ENCODE measurements at regions not wholly inside any gene's neighbourhood (a gene's known extent, or its start where the extent isn't known, plus 50 kb on each side); places are given as distances from the start of the nearest gene placed in this dataset.
A peak's percentile ranks its signal among the peaks of the same experiment; 100 is the strongest.
"Not testable (repeated sequence)": the region's sequence is repeated elsewhere in the genome, so short reads cannot be mapped to it uniquely, and the experiment has no call there.

- DNase-seq (ENCODE audit: low read depth, low spot score); in situ Hi-C loops (cut with HindIII; ENCODE audit: low pct_unique_long_range_greater_than_20kb, low sequenced_read_pairs): not testable (repeated sequence)
Measured at GRCh38 chr6:134804311-134804710, 145.6 kb downstream of the ALDH8A1 start.

- in situ Hi-C loops (cut with HindIII; ENCODE audit: low pct_unique_long_range_greater_than_20kb, low sequenced_read_pairs) = no loop called here
- no peak for DNase-seq (ENCODE audit: low read depth, low spot score)
Measured at GRCh38 chr6:134802426-134803058, 147.4 kb downstream of the ALDH8A1 start.

DNA sequence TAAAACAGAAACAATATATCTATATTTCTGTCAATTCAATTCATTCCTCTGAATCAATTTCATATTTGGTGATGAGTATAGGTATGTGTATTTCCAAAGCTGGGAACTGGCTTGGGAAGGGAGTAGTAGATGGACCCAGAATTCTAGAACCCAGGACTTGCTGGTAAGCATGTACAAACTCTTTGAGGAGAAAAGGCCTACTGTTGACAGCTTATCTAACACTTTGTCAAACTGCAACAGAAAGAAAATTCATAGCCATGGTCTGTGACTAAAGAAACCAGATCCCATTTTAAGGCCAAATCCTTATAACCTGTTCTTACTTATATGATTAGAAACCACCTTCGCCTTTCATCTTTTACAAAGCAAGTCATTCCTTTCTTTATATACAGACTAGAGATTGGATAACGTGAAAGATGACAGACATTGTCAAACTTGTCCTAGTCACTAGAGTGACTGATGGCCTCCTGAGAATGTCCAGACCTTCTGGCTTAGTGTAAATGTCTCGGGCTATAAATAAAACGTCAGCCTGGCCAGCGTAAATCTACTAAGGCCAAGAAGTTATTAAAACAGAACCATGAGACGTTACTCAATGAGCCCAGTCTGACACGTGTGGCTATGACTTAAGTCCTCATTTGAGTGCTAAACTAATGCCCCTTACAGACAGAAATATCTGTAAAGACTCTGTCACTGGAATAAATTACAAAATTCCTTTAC is 152.3 kb downstream of the ALDH8A1 start:
- no peak for DNase-seq (ENCODE audit: low read depth, low spot score)
- in situ Hi-C loops (cut with HindIII; ENCODE audit: low pct_unique_long_range_greater_than_20kb, low sequenced_read_pairs) = no loop called here

GRCh38 chr6:134795691-134796090 is 154.2 kb downstream of the ALDH8A1 start:
- in situ Hi-C loops (cut with HindIII; ENCODE audit: low pct_unique_long_range_greater_than_20kb, low sequenced_read_pairs) = no loop called here
- no peak for DNase-seq (ENCODE audit: low read depth, low spot score)

DNA sequence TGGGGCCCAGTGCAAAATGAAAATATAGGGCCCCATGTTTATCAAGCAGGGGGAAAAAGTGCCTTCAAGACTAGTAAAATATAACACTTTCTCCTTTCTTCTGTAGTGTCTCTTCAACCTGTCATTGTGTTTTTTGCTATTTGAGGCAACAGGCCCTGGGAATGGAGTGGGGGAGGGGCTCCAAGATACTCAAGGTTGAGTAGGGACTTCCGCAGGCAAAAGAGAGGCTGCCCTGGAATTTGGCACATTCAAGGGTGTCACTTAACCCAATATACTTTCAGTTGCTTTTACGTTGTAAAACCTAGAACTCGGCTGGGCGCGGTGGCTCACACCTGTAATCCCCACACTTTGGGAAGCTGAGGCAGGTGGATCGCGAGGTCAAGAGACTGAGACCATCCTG is 154.9 kb downstream of the ALDH8A1 start:
- DNase-seq (ENCODE audit: low read depth, low spot score) = no peak
- in situ Hi-C loops (cut with HindIII; ENCODE audit: low pct_unique_long_range_greater_than_20kb, low sequenced_read_pairs) = no loop called here

DNA sequence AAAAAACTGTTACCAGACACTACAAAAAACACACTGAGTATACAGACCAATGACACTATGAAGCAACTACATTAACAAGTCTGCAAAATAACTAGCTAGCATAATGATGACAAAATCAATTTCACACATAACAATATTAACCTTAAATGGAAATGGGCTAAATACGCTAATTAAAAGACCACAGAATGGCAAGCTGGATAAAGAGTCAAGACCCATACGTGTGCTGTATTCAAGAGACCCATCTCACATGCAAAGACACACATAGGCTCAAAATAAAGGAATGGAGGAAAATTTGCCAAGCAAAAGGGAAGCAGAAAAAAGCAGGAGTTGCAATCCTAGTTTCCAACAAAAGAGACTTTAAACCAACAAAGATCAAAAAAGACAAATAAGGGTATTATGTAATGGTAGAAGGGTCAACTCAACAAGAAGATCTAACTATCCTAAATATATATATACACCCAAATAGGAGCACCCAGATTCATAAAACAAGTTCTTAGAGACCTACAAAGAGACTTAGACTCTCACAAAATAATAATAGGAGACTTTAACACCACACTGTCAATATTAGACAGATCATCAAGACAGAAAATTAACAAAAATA is 158.6 kb downstream of the ALDH8A1 start:
- in situ Hi-C loops (cut with HindIII; ENCODE audit: low pct_unique_long_range_greater_than_20kb, low sequenced_read_pairs); DNase-seq (ENCODE audit: low read depth, low spot score): not testable (repeated sequence)

GRCh38 chr6:134787261-134787877 is 162.5 kb downstream of the ALDH8A1 start:
- no peak for DNase-seq (ENCODE audit: low read depth, low spot score)
- in situ Hi-C loops (cut with HindIII; ENCODE audit: low pct_unique_long_range_greater_than_20kb, low sequenced_read_pairs) = no loop called here

- no peak for DNase-seq (ENCODE audit: low read depth, low spot score)
- in situ Hi-C loops (cut with HindIII; ENCODE audit: low pct_unique_long_range_greater_than_20kb, low sequenced_read_pairs) = no loop called here
Measured at GRCh38 chr6:134784336-134784735, 165.6 kb downstream of the ALDH8A1 start.

- in situ Hi-C loops (cut with HindIII; ENCODE audit: low pct_unique_long_range_greater_than_20kb, low sequenced_read_pairs) = no loop called here
- DNase-seq (ENCODE audit: low read depth, low spot score) = no peak
Measured at GRCh38 chr6:134778431-134778830, 171.5 kb downstream of the ALDH8A1 start.

DNA sequence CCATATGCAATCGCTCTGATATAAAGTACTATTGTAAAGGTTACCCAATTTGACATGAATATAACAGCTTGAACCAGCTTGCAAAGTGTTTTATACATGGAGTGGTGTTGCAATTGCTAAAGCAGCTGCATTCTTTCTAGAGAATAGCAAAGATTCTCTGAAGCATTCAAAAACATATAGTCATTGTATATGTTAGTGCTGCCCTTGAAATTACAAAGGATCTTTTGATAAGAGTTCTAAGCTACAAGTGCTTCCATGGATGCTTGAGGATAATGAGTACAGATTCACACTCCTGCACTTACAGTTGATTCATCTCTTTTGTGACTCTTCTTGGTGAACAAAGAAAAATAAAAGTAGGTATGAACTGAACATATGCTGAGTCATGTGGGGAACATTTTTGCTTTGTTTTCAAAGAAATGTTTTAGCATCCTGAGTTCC is 175.7 kb downstream of the ALDH8A1 start:
- peak; percentile 76 for DNase-seq (ENCODE audit: low read depth, low spot score)
- in situ Hi-C loops (cut with HindIII; ENCODE audit: low pct_unique_long_range_greater_than_20kb, low sequenced_read_pairs) = no loop called here

GRCh38 chr6:134772671-134773360 is 177.1 kb downstream of the ALDH8A1 start:
- DNase-seq (ENCODE audit: low read depth, low spot score) = no peak
- in situ Hi-C loops (cut with HindIII; ENCODE audit: low pct_unique_long_range_greater_than_20kb, low sequenced_read_pairs) = no loop called here

GRCh38 chr6:134768931-134769330 is 181.0 kb downstream of the ALDH8A1 start:
- no peak for DNase-seq (ENCODE audit: low read depth, low spot score)
- in situ Hi-C loops (cut with HindIII; ENCODE audit: low pct_unique_long_range_greater_than_20kb, low sequenced_read_pairs) = no loop called here

DNA sequence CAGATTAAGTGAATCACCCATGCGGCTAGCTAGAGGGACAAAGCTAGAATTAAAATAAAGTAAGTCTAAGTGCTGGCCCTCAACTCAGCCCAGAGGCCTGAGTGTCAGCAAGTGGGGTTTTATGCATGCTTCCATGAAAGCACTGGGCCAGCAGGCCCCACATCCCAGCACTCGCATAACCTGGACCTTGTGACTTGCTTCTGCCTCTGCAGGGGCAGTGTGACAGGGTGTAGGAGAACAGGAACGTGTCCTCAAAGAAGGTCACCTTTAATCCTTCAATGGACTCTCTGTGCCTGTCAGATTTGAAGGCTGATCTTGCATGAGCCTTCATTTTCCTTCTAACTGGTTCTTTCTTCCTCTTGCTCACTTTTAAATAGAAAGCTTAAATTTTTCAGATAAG is 183.4 kb downstream of the ALDH8A1 start:
- in situ Hi-C loops (cut with HindIII; ENCODE audit: low pct_unique_long_range_greater_than_20kb, low sequenced_read_pairs) = no loop called here
- peak; percentile 24 for DNase-seq (ENCODE audit: low read depth, low spot score)

DNA sequence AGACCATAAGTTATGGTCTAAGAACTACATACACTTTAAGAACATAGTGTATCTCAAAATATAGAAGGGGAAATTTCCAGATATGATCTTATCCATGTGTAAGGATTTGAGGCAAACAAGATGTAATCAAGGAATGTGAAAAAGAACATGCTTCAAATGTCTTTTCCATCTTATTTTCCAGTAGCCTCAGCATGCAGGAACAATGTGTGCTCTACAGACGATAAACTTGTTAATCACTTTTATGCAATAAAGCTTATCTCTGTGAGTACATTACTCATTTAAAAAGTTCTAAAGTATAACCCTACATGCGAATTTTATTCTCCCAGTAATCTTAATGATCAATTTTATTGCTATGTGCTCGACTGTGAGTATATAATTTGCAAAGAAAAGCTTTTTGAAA is 185.2 kb downstream of the ALDH8A1 start:
- DNase-seq (ENCODE audit: low read depth, low spot score) = no peak
- in situ Hi-C loops (cut with HindIII; ENCODE audit: low pct_unique_long_range_greater_than_20kb, low sequenced_read_pairs) = no loop called here

- in situ Hi-C loops (cut with HindIII; ENCODE audit: low pct_unique_long_range_greater_than_20kb, low sequenced_read_pairs); DNase-seq (ENCODE audit: low read depth, low spot score): not testable (repeated sequence)
Measured at GRCh38 chr6:134763575-134763974, 186.3 kb downstream of the ALDH8A1 start.

GRCh38 chr6:134758621-134759020 is 191.3 kb downstream of the ALDH8A1 start:
- in situ Hi-C loops (cut with HindIII; ENCODE audit: low pct_unique_long_range_greater_than_20kb, low sequenced_read_pairs) = no loop called here
- DNase-seq (ENCODE audit: low read depth, low spot score) = no peak

DNA sequence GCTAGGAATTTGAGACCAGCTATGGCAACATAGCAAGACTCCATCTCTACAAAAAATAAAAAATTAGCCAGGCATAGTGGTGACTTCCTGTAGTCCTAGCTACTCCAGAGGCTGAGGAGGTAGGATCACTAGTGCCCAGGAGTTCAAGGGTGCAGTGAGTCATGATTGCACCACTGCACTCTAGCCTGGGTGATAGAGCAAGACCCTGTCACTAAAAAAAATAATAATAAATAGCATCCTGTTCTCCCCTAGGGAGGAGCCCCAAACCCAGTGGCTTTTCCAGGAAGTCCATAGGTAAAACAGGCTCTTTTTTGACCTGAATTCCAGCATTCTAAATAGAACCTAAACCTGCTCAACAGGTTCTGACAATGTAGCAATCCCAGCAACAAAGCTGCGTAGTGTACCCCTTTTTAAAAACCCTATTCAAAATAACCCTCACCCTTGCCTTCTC is 192.0 kb downstream of the ALDH8A1 start:
- in situ Hi-C loops (cut with HindIII; ENCODE audit: low pct_unique_long_range_greater_than_20kb, low sequenced_read_pairs) = no loop called here
- no peak for DNase-seq (ENCODE audit: low read depth, low spot score)

All from SK-MEL-5 (cell line).